Suprapubic skin (tissue), 4 donors: ENCODE measurements at regions not wholly inside any gene's neighbourhood (a gene's known extent, or its start where the extent isn't known, plus 50 kb on each side); places are given as distances from the start of the nearest gene placed in this dataset.
"Not testable (repeated sequence)": the region's sequence is repeated elsewhere in the genome, so short reads cannot be mapped to it uniquely, and the experiment has no call there.

Source experiments
- DNase-seq, 2 donors: peaks; one replicate each; pipeline ENCODE4 v3.0.0-alpha.2; 2019; ENCODE audit warnings: low spot score in 2 of 2
- H3K27ac ChIP-seq: fragments of 200-600 bp; sonication (generic); one replicate; pipeline ENCODE4 v1.5.1; 2019
- H3K27me3 ChIP-seq: fragments of 200-600 bp; sonication (generic); one replicate; pipeline ENCODE4 v1.5.1; 2019
- H3K36me3 ChIP-seq: fragments of 200-600 bp; sonication (generic); one replicate; pipeline ENCODE4 v1.5.1; 2019
- H3K4me1 ChIP-seq: fragments of 200-600 bp; sonication (generic); one replicate; pipeline ENCODE4 v1.5.1; 2019
- H3K4me3 ChIP-seq: fragments of 200-600 bp; sonication (generic); one replicate; pipeline ENCODE4 v1.5.1; 2019; ENCODE audit warnings: mild to moderate bottlenecking
- H3K9me3 ChIP-seq: fragments of 200-600 bp; sonication (generic); one replicate; pipeline ENCODE4 v1.5.1; 2019
- EP300 ChIP-seq: sonication (generic); formaldehyde crosslinking; IDR thresholded peaks from one replicate; pipeline ENCODE4 v1.6.1; 2017; ENCODE audit warnings: antibody characterized with exemption
- POLR2A ChIP-seq, 2 donors: fragments of 450-650 bp; IDR thresholded peaks; one replicate each; pipeline ENCODE4 v1.6.1; 2017; ENCODE audit warnings: antibody characterized with exemption in 2 of 2, mild to moderate bottlenecking in 2 of 2, moderate library complexity in 2 of 2
- POLR2AphosphoS5 ChIP-seq, 3 donors: sonication (generic); formaldehyde crosslinking; IDR thresholded peaks; one replicate each; pipeline ENCODE4 v1.6.1; 2017; ENCODE audit warnings: antibody characterized with exemption in 3 of 3
- WGBS: methylation state at CpG from one replicate; pipeline ENCODE4 v1.1.5; 2018; 5-methylcytosine and 5-hydroxymethylcytosine counted together
- TF ChIP-seq, protein P1 (sequence below), 2 donors: fragments of 200-600 bp in 1 of 2; fragments of 450-650 bp in 1 of 2; sonication (generic) in 1 of 2; IDR thresholded peaks; one replicate each; pipeline ENCODE4 v1.5.1; 2016 to 2019; ENCODE audit warnings: antibody characterized with exemption in 2 of 2, mild to moderate bottlenecking in 1 of 2, moderate library complexity in 1 of 2

DNA sequence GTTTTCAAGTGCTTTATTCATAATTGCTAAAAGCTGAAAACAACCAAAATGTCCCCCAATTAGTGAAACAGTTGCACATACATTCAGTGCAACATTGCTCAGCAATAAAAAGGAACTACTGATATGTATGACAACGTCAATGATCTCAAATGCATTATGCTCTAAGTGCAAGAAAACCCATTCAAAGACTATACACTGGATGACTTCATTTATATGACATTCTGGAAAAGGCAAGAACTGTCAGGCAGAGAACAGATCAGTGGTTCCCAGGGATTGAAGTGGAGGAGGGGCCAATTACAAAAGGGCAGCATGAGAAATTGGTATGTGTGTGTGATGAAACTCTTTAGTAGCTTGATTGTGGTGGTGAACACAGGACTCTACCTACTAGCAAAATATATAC, 585.6 kb downstream of the TBL1XR1 start:
- H3K27ac ChIP-seq = no peak overlapping the region
- TF ChIP-seq POLR2AphosphoS5 (IDR thresholded peaks at IDR 0.05) (no peak), EP300 (no peak), POLR2A (IDR thresholded peaks at IDR 0.05) (no peak)
- TF ChIP-seq, protein P1, sequence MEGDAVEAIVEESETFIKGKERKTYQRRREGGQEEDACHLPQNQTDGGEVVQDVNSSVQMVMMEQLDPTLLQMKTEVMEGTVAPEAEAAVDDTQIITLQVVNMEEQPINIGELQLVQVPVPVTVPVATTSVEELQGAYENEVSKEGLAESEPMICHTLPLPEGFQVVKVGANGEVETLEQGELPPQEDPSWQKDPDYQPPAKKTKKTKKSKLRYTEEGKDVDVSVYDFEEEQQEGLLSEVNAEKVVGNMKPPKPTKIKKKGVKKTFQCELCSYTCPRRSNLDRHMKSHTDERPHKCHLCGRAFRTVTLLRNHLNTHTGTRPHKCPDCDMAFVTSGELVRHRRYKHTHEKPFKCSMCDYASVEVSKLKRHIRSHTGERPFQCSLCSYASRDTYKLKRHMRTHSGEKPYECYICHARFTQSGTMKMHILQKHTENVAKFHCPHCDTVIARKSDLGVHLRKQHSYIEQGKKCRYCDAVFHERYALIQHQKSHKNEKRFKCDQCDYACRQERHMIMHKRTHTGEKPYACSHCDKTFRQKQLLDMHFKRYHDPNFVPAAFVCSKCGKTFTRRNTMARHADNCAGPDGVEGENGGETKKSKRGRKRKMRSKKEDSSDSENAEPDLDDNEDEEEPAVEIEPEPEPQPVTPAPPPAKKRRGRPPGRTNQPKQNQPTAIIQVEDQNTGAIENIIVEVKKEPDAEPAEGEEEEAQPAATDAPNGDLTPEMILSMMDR (IDR thresholded peaks at IDR 0.05) = no peak
- H3K4me3 ChIP-seq = no peak overlapping the region
- no peak for DNase-seq
- no peaks in the 10 kb centered on the region for H3K4me1 ChIP-seq
- WGBS = 58% methylated on average over 1 of the region's 1 CpG
- H3K36me3 ChIP-seq = no peaks in the 10 kb centered on the region
- H3K27me3 ChIP-seq = no peaks in the 10 kb centered on the region
- H3K9me3 ChIP-seq = no peaks in the 10 kb centered on the region

GRCh38 chr3:176609361-176609760, 587.9 kb downstream of the TBL1XR1 start:
- H3K9me3 ChIP-seq = no peaks in the 10 kb centered on the region
- WGBS = 88% methylated on average over 5 of the region's 5 CpGs
- DNase-seq = no peak
- no peaks in the 10 kb centered on the region for H3K27me3 ChIP-seq
- no peak overlapping the region for H3K4me3 ChIP-seq
- no peak overlapping the region for H3K27ac ChIP-seq
- H3K4me1 ChIP-seq = no peaks in the 10 kb centered on the region
- no peaks in the 10 kb centered on the region for H3K36me3 ChIP-seq
- no peak for TF ChIP-seq POLR2A (IDR thresholded peaks at IDR 0.05)
- TF ChIP-seq EP300 = no peak
- TF ChIP-seq, protein P1 (IDR thresholded peaks at IDR 0.05) = no peak
- no peak for TF ChIP-seq POLR2AphosphoS5 (IDR thresholded peaks at IDR 0.05)

GRCh38 chr3:176605553-176605952, 591.7 kb downstream of the TBL1XR1 start:
- H3K27me3 ChIP-seq, H3K4me3 ChIP-seq, H3K4me1 ChIP-seq, H3K27ac ChIP-seq, H3K9me3 ChIP-seq, H3K36me3 ChIP-seq, DNase-seq: not testable (repeated sequence)
- 91% methylated on average over 2 of the region's 2 CpGs for WGBS

GRCh38 chr3:176595307-176595706, 602.0 kb downstream of the TBL1XR1 start:
- H3K36me3 ChIP-seq = no peaks in the 10 kb centered on the region
- no peaks in the 10 kb centered on the region for H3K9me3 ChIP-seq
- H3K27me3 ChIP-seq = no peaks in the 10 kb centered on the region
- no peak overlapping the region for H3K27ac ChIP-seq
- TF ChIP-seq EP300 (no peak), POLR2A (IDR thresholded peaks at IDR 0.05) (no peak), POLR2AphosphoS5 (IDR thresholded peaks at IDR 0.05) (no peak)
- TF ChIP-seq, protein P1 (IDR thresholded peaks at IDR 0.05) = no peak
- no peak overlapping the region for H3K4me3 ChIP-seq
- no peaks in the 10 kb centered on the region for H3K4me1 ChIP-seq
- DNase-seq = no peak

GRCh38 chr3:176590722-176591121, 606.6 kb downstream of the TBL1XR1 start:
- H3K9me3 ChIP-seq = no peaks in the 10 kb centered on the region
- no peaks in the 10 kb centered on the region for H3K36me3 ChIP-seq
- WGBS = 91% methylated on average over 1 of the region's 1 CpG
- H3K4me3 ChIP-seq = no peak overlapping the region
- no peaks in the 10 kb centered on the region for H3K27me3 ChIP-seq
- no peak for TF ChIP-seq POLR2A (IDR thresholded peaks at IDR 0.05)
- TF ChIP-seq, protein P1 (IDR thresholded peaks at IDR 0.05) = no peak
- H3K27ac ChIP-seq = no peak overlapping the region
- no peaks in the 10 kb centered on the region for H3K4me1 ChIP-seq
- no peak for DNase-seq

- H3K4me1 ChIP-seq = no peaks in the 10 kb centered on the region
- no peak overlapping the region for H3K4me3 ChIP-seq
- H3K9me3 ChIP-seq = no peaks in the 10 kb centered on the region
- H3K36me3 ChIP-seq = no peaks in the 10 kb centered on the region
- no peak for TF ChIP-seq POLR2AphosphoS5 (IDR thresholded peaks at IDR 0.05)
- no peaks in the 10 kb centered on the region for H3K27me3 ChIP-seq
- no peak for DNase-seq
- whole genome bisulfite sequencing = 78% methylated on average over 2 of the region's 2 CpGs
- no peak overlapping the region for H3K27ac ChIP-seq
These were observed 610.2 kb downstream of the TBL1XR1 start for GRCh38 chr3:176587089-176587488.
